Amygdala (tissue), 56 donors: ENCODE measurements at regions not wholly inside any gene's neighbourhood (a gene's known extent, or its start where the extent isn't known, plus 50 kb on each side); places are given as distances from the start of the nearest gene placed in this dataset.

Source experiments
- DNase-seq, 56 donors: peaks; one replicate each; lab custom pipeline; 2025; lab: John Stamatoyannopoulos, UW

DNA sequence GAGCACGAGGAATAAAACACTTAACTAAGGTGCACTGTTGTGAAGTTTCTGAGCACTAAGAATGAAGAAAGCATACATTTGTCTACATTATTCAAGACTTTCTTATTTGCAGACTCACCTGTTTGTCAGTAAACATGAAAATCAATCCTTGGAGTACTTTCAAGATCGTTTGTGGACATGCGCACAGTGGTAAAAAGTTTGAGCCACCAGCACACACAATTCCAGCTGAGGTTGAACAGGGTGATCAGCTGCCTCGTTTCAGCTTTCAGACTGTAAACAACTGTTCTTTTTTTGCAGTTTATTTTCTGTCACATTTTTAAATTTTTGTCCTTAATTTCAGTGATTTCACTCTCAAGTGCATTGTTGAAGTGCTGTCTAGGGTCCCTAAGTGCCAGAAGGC is 143.8 kb upstream of the VCX2 start:
- DNase-seq = no peak

DNA sequence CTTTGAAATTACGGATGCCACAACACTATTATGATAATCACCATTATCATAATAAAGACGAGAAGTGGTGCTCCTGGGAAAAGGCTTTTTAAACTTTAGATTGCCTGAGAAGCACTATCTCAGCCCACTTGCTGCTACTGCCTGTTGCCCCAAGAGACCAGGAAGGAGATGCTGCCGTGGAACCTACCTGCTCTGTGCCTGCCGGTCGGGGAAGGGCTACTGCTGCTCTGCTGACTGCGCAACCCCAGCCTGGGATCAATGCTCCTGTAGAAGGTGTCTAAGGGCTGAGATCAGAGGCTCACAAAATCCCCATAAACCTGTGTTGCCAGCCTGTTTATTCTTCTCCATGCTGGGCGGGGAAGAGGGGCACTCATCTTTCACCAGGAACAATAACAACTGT is 145.3 kb upstream of the VCX3B start:
- DNase-seq = no peak

- no peak for DNase-seq
Measured at GRCh38 chrX:8323356-8323755, 141.3 kb upstream of the VCX3B start.

- peak in 1 of 56 donors; percentile 1 for DNase-seq
Measured at GRCh38 chrX:8341814-8342590, 122.6 kb upstream of the VCX3B start.

DNA sequence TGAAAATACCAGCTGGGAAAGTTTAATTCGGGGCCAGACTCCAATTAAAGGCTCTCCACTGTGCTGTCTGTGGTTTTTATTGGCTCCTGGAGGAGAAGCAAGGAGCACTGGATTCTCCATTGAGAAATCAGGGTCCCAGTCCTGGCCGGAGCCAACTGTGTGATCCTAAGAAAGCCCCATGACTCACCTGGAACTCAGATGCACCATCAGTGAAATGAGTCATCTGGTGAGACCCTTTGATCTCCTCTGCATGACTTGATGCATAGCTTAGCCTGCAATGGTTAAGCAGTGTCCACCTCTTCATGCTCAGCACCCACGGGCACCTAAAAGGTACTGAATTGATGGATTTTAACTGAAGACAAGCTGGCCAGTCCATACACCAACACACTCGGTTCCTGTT is 119.2 kb upstream of the VCX3B start:
- DNase-seq = no peak

- no peak for DNase-seq
Measured at GRCh38 chrX:8346060-8346459, 118.6 kb upstream of the VCX3B start.

DNA sequence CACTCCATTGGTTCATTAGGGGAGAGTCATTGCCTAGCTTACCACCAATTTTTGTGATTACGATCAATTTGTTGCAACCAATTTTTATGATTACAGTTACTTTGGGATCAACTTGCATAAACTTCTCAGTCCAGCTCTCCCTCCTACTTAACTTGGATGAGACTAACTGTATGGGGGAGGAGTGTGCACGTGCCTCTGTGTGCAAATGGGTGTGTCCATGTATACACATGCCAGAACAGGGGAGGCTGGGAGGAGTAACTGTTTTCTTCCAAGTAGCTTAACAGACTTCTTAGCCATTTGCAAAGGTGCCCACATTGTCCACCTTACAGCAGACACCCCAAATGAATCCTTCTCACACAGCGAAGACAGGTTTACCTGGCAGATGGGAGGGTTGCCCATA is 117.7 kb upstream of the VCX3B start:
- no peak for DNase-seq

DNA sequence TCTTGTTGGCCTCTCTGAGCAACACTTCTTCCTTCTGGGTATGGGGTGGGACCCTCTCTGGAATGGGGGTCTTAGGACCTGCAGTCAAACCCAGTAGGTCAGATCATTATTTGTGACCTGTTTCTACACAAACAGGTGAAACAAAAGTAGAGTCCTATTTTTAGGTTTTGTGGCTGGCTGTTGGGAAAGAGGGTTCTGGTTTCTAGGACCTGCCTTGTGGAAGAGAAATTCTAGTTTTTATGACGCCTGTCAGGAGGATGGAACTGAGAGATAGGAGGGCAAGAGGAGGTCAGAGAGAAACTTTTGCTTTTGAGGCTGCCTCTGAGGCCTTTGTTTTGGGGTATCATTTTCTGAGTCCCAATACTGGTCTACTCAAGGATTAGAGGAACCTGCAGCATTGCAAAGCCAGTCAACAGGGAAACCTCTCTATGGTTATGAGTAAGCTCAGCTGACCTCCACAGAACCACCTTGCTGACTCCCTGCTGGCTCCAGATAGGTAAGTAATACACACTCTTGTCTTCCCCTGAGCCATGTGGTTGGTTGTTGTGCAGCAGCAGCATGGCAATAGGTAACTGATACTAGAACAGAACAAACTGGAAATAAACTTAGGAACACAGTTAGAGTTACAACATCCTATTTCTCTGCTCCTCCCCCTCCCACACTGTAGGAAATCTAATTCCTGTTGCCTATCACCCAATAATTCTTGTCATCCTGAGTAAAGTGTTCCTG is 114.7 kb upstream of the VCX3B start:
- no peak for DNase-seq

- DNase-seq = no peak
Measured at GRCh38 chrX:8358302-8358701, 106.3 kb upstream of the VCX3B start.

DNA sequence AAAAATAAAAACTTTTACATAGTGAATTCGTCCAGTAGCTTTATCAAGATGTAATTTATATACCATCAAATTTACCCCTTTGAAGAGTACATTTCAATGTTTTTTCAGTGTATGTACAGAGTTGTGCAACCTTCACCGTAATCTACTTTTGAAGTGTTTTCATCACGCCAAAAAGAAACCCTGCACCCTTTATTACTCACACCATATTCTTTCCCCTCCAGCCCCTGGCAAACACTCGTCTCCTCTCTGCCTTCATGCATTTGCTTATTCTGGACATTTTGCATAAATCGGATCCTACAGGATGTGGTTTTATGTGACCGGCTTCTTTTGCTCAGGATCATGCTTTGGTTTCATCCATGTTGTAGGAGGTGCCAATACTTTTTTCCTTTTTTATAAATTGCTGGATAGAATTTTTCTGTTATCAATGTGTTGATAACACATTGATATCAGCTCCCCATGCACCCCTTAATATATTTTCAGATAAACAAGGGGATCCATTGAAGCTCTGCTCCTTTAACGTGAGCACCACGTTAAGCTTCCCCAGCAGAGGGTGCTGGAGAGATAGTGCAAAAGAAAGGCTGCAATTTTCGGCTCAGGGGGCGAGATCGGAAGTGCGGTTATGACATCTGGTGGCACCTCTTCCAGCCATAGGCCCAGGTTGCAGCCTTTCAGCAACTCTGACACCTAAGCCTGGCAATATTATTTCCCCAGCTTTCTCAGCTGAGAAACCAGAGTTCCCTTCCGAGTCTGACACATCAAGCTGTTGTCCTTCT is 100.1 kb upstream of the VCX3B start:
- peak in 6 of 56 donors; percentile 0 to 4 (median 3) for DNase-seq

DNA sequence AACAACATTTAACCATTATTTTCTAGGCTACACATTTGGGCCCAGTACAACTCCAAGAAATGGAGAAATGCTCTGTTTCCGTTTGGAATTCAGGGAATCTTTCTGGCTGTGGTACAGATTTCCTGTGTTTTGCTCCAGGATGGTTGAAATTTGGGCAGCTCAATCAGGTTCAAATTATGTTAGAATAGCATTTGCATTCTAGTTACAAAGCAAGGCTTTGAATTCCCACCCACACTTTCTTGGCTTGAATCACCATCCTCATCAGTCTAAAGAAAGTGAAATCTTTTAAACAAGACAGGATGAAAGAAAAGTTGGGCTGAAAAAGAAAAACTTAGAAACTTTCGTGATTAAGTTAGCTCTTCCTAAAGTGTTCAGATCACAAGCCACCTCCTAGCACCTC is 98.1 kb upstream of the VCX3B start:
- DNase-seq = no peak

DNA sequence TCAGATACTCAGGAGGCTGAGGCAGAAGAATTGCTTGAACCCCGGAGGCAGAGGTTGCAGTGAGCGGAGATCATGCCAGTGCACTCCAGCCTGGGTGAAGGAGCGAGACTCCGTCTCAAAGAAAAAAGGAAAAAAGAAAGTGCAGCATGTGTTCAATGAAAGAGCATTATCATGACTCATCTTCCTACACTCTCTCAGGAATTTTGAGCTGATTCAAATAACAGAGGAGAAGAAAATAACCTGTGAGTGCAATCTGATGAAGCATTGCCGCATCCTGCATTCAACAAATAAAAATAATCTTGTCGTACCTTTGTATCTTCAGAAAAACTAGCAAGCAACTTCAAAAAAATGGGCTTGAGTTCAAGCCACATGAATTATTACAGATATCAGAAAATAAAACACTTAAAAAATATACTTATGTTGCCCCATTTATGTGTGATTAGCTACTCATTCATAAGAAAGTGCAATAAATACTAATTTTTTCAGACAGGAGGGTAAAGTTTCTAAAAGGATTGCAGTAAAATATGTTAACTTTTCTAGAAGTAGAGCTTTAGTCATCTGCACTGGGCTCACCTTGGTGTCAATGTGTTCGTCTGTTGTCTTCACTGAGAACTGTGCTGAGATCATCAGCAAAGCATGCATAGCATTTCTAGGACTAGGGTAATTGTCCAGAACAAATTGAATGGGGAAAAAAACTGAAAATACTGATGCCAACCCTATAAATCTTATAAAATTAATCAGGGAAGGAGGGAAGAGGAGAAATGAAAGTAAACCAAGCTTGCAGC is 90.4 kb upstream of the VCX3B start:
- DNase-seq = no peak

DNA sequence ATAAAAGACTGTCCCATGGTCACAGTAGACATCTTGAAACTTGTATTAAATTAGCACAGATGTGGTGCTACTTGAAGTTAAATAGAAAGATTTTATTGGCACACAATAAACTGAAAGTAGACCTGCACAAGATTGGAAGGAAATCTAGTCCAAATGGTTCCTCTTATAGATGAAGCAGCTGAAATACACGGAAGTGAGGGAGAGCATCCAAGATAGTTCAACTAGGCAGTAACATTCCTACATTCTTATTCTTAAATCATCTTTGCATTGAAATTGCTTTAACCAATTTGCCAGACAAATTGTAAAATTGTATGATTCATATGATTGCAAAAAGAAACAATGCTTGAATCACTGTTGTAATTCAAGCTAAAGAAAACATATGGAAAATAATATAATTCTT is 87.6 kb upstream of the VCX3B start:
- DNase-seq = no peak

DNA sequence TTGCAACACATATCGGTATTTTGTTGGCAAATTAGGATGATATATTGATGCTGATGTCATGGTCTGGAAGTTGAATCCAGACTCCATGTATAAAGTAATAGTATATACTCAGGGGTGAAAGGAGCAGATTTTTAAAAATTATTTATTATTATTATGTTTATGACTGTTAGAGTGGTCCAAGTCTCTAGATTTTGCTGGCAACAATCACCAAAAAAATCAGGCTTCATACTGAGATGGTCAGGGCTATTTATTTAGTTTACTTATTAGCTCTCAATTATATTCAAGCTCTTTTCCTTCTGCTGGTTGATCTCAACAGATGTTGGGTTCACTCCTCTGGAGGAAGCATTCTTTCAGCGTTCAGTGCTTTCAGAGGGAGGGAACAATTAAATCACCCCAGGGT is 73.9 kb upstream of the VCX3B start:
- no peak for DNase-seq

GRCh38 chrX:8403988-8404387 is 60.6 kb upstream of the VCX3B start:
- no peak for DNase-seq

DNA sequence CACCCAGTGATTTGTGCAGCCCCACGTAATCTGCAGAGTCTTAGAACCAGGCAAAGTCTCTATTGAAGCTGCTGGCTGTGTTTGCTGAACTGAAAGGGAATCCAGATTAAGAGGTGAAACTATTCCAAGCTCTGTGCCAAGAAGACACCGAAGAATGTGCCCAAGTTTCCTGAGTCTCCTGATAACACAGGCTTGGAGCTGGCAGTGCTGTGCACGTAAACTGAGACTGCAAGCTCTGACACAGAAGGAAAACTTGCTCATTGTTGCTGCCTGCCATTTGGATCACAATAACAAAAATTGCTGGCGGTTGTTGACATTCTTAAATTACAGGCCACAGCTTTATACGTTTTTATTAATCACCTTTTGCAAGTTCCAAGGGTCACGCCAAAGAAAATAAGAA is 60.2 kb upstream of the VCX3B start:
- no peak for DNase-seq

DNA sequence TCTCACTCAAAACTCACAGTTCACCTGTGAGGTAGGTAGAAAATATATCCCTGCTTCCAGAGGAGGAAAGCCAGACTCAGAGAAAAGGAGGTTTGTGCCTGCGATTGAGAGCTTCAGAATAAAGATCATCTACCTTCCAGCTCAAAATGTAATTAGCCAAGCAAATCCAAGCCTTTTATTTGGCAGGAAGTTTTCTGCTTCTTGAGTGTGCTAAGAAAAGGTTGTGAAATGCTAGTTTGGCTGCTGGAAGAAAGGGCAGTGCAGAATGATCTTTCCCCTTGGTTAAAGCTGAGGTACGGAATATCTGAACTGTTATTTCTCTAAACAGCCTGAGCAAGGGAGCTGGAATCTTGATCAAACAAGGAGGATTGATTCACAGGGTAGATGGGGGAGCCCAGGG is 59.7 kb upstream of the VCX3B start:
- DNase-seq = no peak

DNA sequence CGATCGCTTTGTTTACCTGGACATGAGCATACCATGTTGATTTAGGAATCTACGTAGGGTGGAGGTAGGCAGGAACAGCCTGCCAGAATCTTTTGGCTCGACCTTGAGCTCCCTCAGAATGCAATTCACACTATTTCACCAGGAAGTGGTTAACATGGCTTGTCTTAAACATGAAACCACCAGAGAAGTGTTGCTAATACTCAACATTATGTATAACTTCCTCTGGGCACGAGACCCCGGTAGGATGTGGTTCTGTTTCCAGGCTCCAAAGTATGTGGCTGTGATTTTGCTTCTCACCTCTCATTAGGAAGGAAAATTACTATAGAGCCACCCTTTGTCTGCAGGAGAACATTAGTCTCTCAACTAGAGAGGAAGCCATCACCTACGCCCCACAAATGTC is 59.0 kb upstream of the VCX3B start:
- DNase-seq = no peak

- no peak for DNase-seq
Measured at GRCh38 chrX:8413279-8413678, 51.4 kb upstream of the VCX3B start.
